IMR-90 (cell line): ENCODE measurements at regions not wholly inside any gene's neighbourhood (a gene's known extent, or its start where the extent isn't known, plus 50 kb on each side); places are given as distances from the start of the nearest gene placed in this dataset.

Experiments used
- ATAC-seq: fragments of 200-7000 bp; cut with Tn5 transposase; 2 replicates; pipeline ENCODE4 v1.9.1; 2020; ENCODE audit warnings: low read depth, mild to moderate bottlenecking, moderate library complexity
- BruUV-seq: library from RNA; stranded (reverse); fragments of 400-500 nt; replicated peaks from 2 replicates; lab custom pipeline; 2021; lab: Mats Ljungman, UMichigan
- CTCF ChIA-PET: fragments of 300-600 bp; formaldehyde crosslinking; extraction: SDS; loops from one replicate; lab custom pipeline; 2021; ENCODE audit warnings: antibody characterized with exemption; lab: Yijun Ruan, JAX
- POLR2A ChIA-PET: fragments of 300-600 bp; sonication (Branson Sonifier 250); formaldehyde crosslinking; loops from one replicate; lab custom pipeline; 2022; ENCODE audit warnings: antibody characterized with exemption; ENCODE audit not compliant: unreplicated experiment; lab: Charles Lee
- DNase-seq: peaks from one replicate; pipeline ENCODE4 v3.0.0; 2013
- H2AFZ ChIP-seq: replicated peaks from 2 replicates; pipeline ENCODE3; 2013; ENCODE audit warnings: low read length, mild to moderate bottlenecking; ENCODE audit not compliant: poor library complexity
- H2AK5ac ChIP-seq: 2 replicates; pipeline ENCODE4 v1.6.1; 2013; ENCODE audit warnings: low read depth, low read length, inconsistent platforms
- H2AK9ac ChIP-seq: replicated peaks from 2 replicates; pipeline ENCODE3; 2013; ENCODE audit warnings: mild to moderate bottlenecking, low read depth, low read length, moderate library complexity; ENCODE audit not compliant: poor library complexity
- H2BK120ac ChIP-seq: 2 replicates; pipeline ENCODE4 v1.6.1; 2013; ENCODE audit warnings: low read depth, low read length, inconsistent platforms
- H2BK15ac ChIP-seq: 3 replicates; pipeline ENCODE4 v1.6.1; 2013; ENCODE audit warnings: low read depth, low read length, inconsistent platforms
- H2BK20ac ChIP-seq: 2 replicates; pipeline ENCODE4 v1.6.1; 2013; ENCODE audit warnings: low read depth, mild to moderate bottlenecking, inconsistent platforms, low read length, moderate library complexity
- H2BK5ac ChIP-seq: 2 replicates; pipeline ENCODE4 v1.6.1; 2013; ENCODE audit warnings: mild to moderate bottlenecking, low read depth, low read length, inconsistent platforms; ENCODE audit not compliant: poor library complexity, severe bottlenecking
- H3K14ac ChIP-seq: replicated peaks from 2 replicates; pipeline ENCODE4 v1.6.1; 2013; ENCODE audit warnings: low read depth, low read length, inconsistent platforms
- H3K18ac ChIP-seq: 2 replicates; pipeline ENCODE4 v1.6.1; 2013; ENCODE audit warnings: low read depth, low read length, control low read depth
- H3K23ac ChIP-seq: 2 replicates; pipeline ENCODE4 v1.6.1; 2013; ENCODE audit warnings: low read depth, low read length, inconsistent platforms
- H3K27ac ChIP-seq: 2 replicates; pipeline ENCODE4 v1.5.1; 2013; ENCODE audit warnings: mild to moderate bottlenecking, control low read depth, low read length; ENCODE audit not compliant: insufficient read depth
- H3K27me3 ChIP-seq: 2 replicates; pipeline ENCODE4 v1.6.1; 2013; ENCODE audit warnings: low read length; ENCODE audit not compliant: control insufficient read depth, insufficient read depth
- H3K36me3 ChIP-seq: 2 replicates; pipeline ENCODE4 v1.6.1; 2013; ENCODE audit warnings: low read length, mixed read lengths; ENCODE audit not compliant: control insufficient read depth, insufficient read depth
- H3K4ac ChIP-seq: 2 replicates; pipeline ENCODE4 v1.6.1; 2013; ENCODE audit warnings: low read depth, low read length, inconsistent platforms
- H3K4me1 ChIP-seq: 2 replicates; pipeline ENCODE4 v1.6.1; 2013; ENCODE audit warnings: low read length, mixed read lengths; ENCODE audit not compliant: control insufficient read depth, insufficient read depth
- H3K4me2 ChIP-seq: 2 replicates; pipeline ENCODE4 v1.6.1; 2013; ENCODE audit warnings: low read depth, mild to moderate bottlenecking, control low read depth, low read length, moderate library complexity
- H3K4me3 ChIP-seq: 2 replicates; pipeline ENCODE4 v1.5.1; 2013; ENCODE audit warnings: low read depth, mild to moderate bottlenecking, control low read depth, low read length, moderate library complexity; ENCODE audit not compliant: insufficient read depth
- H3K56ac ChIP-seq: 2 replicates; pipeline ENCODE4 v1.6.1; 2013; ENCODE audit warnings: low read length, inconsistent platforms; ENCODE audit not compliant: insufficient read depth; ENCODE audit errors: extremely low read depth
- H3K79me1 ChIP-seq, 2 experiments: 2 replicates each; pipeline ENCODE4 v1.6.1; 2013; ENCODE audit warnings: low read length in 2 of 2, inconsistent platforms in 1 of 2, low read depth in 1 of 2
- H3K9ac ChIP-seq: 2 replicates; pipeline ENCODE4 v1.6.1; 2013; ENCODE audit warnings: low read depth, low read length, control low read depth
- H3K9me1 ChIP-seq: 2 replicates; pipeline ENCODE4 v1.6.1; 2013; ENCODE audit warnings: low read length, inconsistent platforms; ENCODE audit not compliant: insufficient read depth
- H3K9me3 ChIP-seq: 2 replicates; pipeline ENCODE4 v1.6.1; 2013; ENCODE audit warnings: low read length; ENCODE audit not compliant: control insufficient read depth, insufficient read depth
- H4K20me1 ChIP-seq: 2 replicates; pipeline ENCODE4 v1.6.1; 2013; ENCODE audit warnings: low read length, inconsistent platforms; ENCODE audit not compliant: insufficient read depth
- H4K5ac ChIP-seq: 2 replicates; pipeline ENCODE4 v1.6.1; 2013; ENCODE audit warnings: mild to moderate bottlenecking, low read depth, low read length, control low read depth
- H4K8ac ChIP-seq, 2 experiments: 2 replicates each; pipeline ENCODE4 v1.6.1; 2013; ENCODE audit warnings: low read depth in 2 of 2, low read length in 2 of 2, control low read depth in 1 of 2, inconsistent platforms in 1 of 2
- H4K91ac ChIP-seq: 2 replicates; pipeline ENCODE4 v1.6.1; 2013; ENCODE audit warnings: low read depth, low read length, inconsistent platforms; ENCODE audit not compliant: insufficient read depth
- BHLHE40 ChIP-seq: fragments of 150-350 bp; IDR thresholded peaks from 2 replicates; pipeline ENCODE4 v1.6.1; 2016; ENCODE audit warnings: mild to moderate bottlenecking, low read depth, low read length
- CEBPB ChIP-seq: IDR thresholded peaks from 2 replicates; pipeline ENCODE4 v1.6.1; 2012; ENCODE audit warnings: low read depth, low read length, improper control_type of control experiment
- CHD1 ChIP-seq: IDR thresholded peaks from 2 replicates; pipeline ENCODE4 v1.6.1; 2012; ENCODE audit warnings: low read depth, low read length, improper control_type of control experiment
- CTCF ChIP-seq: conservative IDR thresholded peaks from 2 replicates; pipeline ENCODE4 v1.5.1; 2012; ENCODE audit warnings: mild to moderate bottlenecking, low read depth, low read length, improper control_type of control experiment
- FOS ChIP-seq: fragments of 150-350 bp; IDR thresholded peaks from 2 replicates; pipeline ENCODE4 v1.6.1; 2016; ENCODE audit warnings: low read depth, low read length
- MAZ ChIP-seq: IDR thresholded peaks from 2 replicates; pipeline ENCODE4 v1.6.1; 2012; ENCODE audit warnings: low read depth, mild to moderate bottlenecking, low read length, improper control_type of control experiment, moderate library complexity, borderline replicate concordance
- NFE2L2 ChIP-seq: fragments of 150-350 bp; IDR thresholded peaks from 2 replicates; pipeline ENCODE4 v1.6.1; 2016; ENCODE audit warnings: low read depth, mild to moderate bottlenecking, low read length
- POLR2A ChIP-seq: IDR thresholded peaks from 2 replicates; pipeline ENCODE4 v1.6.1; 2012; ENCODE audit warnings: mild to moderate bottlenecking, low read depth, low read length
- RAD21 ChIP-seq: IDR thresholded peaks from 2 replicates; pipeline ENCODE4 v1.6.1; 2012; ENCODE audit warnings: low read length, improper control_type of control experiment
- RCOR1 ChIP-seq: IDR thresholded peaks from 2 replicates; pipeline ENCODE4 v1.6.1; 2012; ENCODE audit warnings: mild to moderate bottlenecking, low read length, improper control_type of control experiment; ENCODE audit not compliant: insufficient replicate concordance
- RFX5 ChIP-seq: IDR thresholded peaks from 2 replicates; pipeline ENCODE4 v1.8.0; 2012; ENCODE audit warnings: low read depth, mild to moderate bottlenecking, low read length, moderate library complexity
- SMC3 ChIP-seq: fragments of 150-350 bp; IDR thresholded peaks from 2 replicates; pipeline ENCODE4 v1.6.1; 2016; ENCODE audit warnings: low read depth, mild to moderate bottlenecking, antibody characterized with exemption, low read length, moderate library complexity
- USF2 ChIP-seq: fragments of 150-350 bp; IDR thresholded peaks from 2 replicates; pipeline ENCODE4 v1.6.1; 2017; ENCODE audit warnings: mild to moderate bottlenecking, antibody characterized with exemption, low read length, low read depth
- WGBS, 2 experiments: methylation state at CpG; one replicate each; pipeline versions ENCODE4 v1.1.5 to v1.1.7; 2013; ENCODE audit warnings: missing lambda C conversion rate in 2 of 2; ENCODE audit not compliant: insufficient read length in 1 of 2; ENCODE audit errors: extremely low coverage in 2 of 2; 5-methylcytosine and 5-hydroxymethylcytosine counted together
- dilution Hi-C: fragments of 300-500 bp; cut with HindIII; formaldehyde crosslinking; loops from one replicate; pipeline ENCODE4 v1.14.3; 2018; ENCODE audit warnings: low sequenced_read_pairs; ENCODE audit not compliant: unreplicated experiment
- in situ Hi-C: fragments of 300-500 bp; cut with MboI; formaldehyde crosslinking; loops from 3 replicates; pipeline ENCODE4 v1.14.3; 2019; ENCODE audit warnings: low sequenced_read_pairs, inconsistent platforms, mixed read lengths
- intact Hi-C: fragments of 100-400 bp; cut with micrococcal nuclease; formaldehyde crosslinking; loops from 2 replicates; pipeline ENCODE4 v1.10.0; 2022

- Histone ChIP-seq H2BK20ac (no peak overlapping the region), H2AFZ (no peak overlapping the region), H3K4ac (no peak overlapping the region), H3K27ac (no peak overlapping the region), H3K27me3 (no peaks in the 10 kb centered on the region), H3K4me1 (peaks cover 2% of the 10 kb centered on the region), H3K9me3 (no peaks in the 10 kb centered on the region), H2BK5ac (no peak overlapping the region), H4K20me1 (no peaks in the 10 kb centered on the region), H3K79me1 (no peaks in the 10 kb centered on the region), H2BK15ac (0 out of 3 replicates have a peak overlapping the region, but pooled peaks have one; percentile 75), H3K23ac (no peak overlapping the region), H4K91ac (no peak overlapping the region), H3K56ac (no peak overlapping the region), H4K5ac (no peak overlapping the region), H2AK9ac (no peak overlapping the region), H3K9me1 (no peaks in the 10 kb centered on the region), H3K4me3 (no peak overlapping the region), H3K18ac (peak overlapping the region; percentile 39; the same call in 1 of the 2 replicates), H3K4me2 (no peak overlapping the region), H3K14ac (no peak overlapping the region), H4K8ac (no peak overlapping the region), H3K36me3 (no peaks in the 10 kb centered on the region), H2BK120ac (no peak overlapping the region), H2AK5ac (no peak overlapping the region), H3K9ac (no peak overlapping the region)
- DNase-seq, result no peak
- BruUV-seq, result no TSS peak
- in situ Hi-C loops (no loop called here), intact Hi-C loops (no loop called here), dilution Hi-C loops (no loop called here)
- WGBS, 2 experiments, result no CpG with 5 or more reads among the region's 2 CpGs
- POLR2A ChIA-PET, result no interaction called here
- TF ChIP-seq CHD1, result no peak
- no peak for TF ChIP-seq USF2
- no peak for TF ChIP-seq FOS
- TF ChIP-seq NFE2L2, result no peak
- no peak for TF ChIP-seq MAZ
- TF ChIP-seq CEBPB, result no peak
- TF ChIP-seq SMC3, result no peak
- no peak for TF ChIP-seq CTCF
- no peak for TF ChIP-seq RAD21
- no peak for TF ChIP-seq RFX5
- TF ChIP-seq POLR2A, result no peak
- no peak for TF ChIP-seq RCOR1
- no peak for TF ChIP-seq BHLHE40
- CTCF ChIA-PET, result no interaction called here
- no peak for ATAC-seq
Measured at GRCh38 chr1:55437692-55438091, 222.5 kb upstream of the USP24 start.
